Activated B cell treated with CpG ODN at 0.5 μM for 24 hours (primary cell): ENCODE measurements at regions not wholly inside any gene's neighbourhood (a gene's known extent, or its start where the extent isn't known, plus 50 kb on each side); places are given as distances from the start of the nearest gene placed in this dataset.

Experiments
- ATAC-seq: fragments of 200-7000 bp; cut with Tn5 transposase; one replicate; pipeline ENCODE4 v1.10.0; 2021; ENCODE audit warnings: low read depth, mild to moderate bottlenecking, moderate library complexity
- CTCF ChIA-PET: fragments of 350-600 bp; sonication (Branson Sonifier 250); formaldehyde crosslinking; loops from one replicate; lab custom pipeline; 2021; ENCODE audit warnings: antibody characterized with exemption; lab: Charles Lee
- POLR2A ChIA-PET: fragments of 350-600 bp; sonication (Branson Sonifier 250); formaldehyde crosslinking; loops from one replicate; lab custom pipeline; 2021; ENCODE audit warnings: antibody characterized with exemption; lab: Charles Lee
- DNase-seq: peaks from one replicate; pipeline ENCODE4 v3.0.0; 2022
- H3K27ac Mint-ChIP-seq: one replicate; pipeline ENCODE4 v1.8.0; 2020; ENCODE audit warnings: mixed read lengths
- H3K27me3 Mint-ChIP-seq: one replicate; pipeline ENCODE4 v1.8.0; 2021; ENCODE audit warnings: mixed read lengths
- H3K36me3 Mint-ChIP-seq: one replicate; pipeline ENCODE4 v1.8.0; 2021; ENCODE audit warnings: low read depth, mixed read lengths
- H3K4me1 Mint-ChIP-seq: one replicate; pipeline ENCODE4 v1.8.0; 2021; ENCODE audit warnings: mixed read lengths
- H3K4me3 Mint-ChIP-seq: one replicate; pipeline ENCODE4 v1.8.0; 2020; ENCODE audit warnings: mild to moderate bottlenecking, mixed read lengths
- H3K9me3 Mint-ChIP-seq: one replicate; pipeline ENCODE4 v1.8.0; 2020; ENCODE audit warnings: mixed read lengths
- CTCF ChIP-seq: fragments of 200-600 bp; IDR thresholded peaks from one replicate; pipeline ENCODE4 v1.8.0; 2022; ENCODE audit warnings: antibody characterized with exemption, mild to moderate bottlenecking
- intact Hi-C: fragments of 100-400 bp; cut with micrococcal nuclease; formaldehyde crosslinking; loops from one replicate; pipeline ENCODE4 v1.15.1; 2024

- POLR2A ChIA-PET = no interaction called here
- CTCF ChIA-PET = no interaction called here
- intact Hi-C loops = no loop called here
- Mint-ChIP-seq H3K36me3 (no peaks in the 10 kb centered on the region), H3K9me3 (peaks cover 3% of the 10 kb centered on the region), H3K4me1 (peaks cover 11% of the 10 kb centered on the region), H3K27me3 (no peaks in the 10 kb centered on the region), H3K4me3 (no peak overlapping the region), H3K27ac (no peak overlapping the region)
- no peak for ATAC-seq
- TF ChIP-seq CTCF = no peak
- no peak for DNase-seq
These were observed 207.1 kb upstream of the MEF2C start for GRCh38 chr5:89090037-89090436.

GRCh38 chr5:89087551-89088318 lies 204.8 kb upstream of the MEF2C start:
- no peaks in the 10 kb centered on the region for H3K36me3 Mint-ChIP-seq
- POLR2A ChIA-PET = no interaction called here

GRCh38 chr5:89087128-89087527 lies 204.1 kb upstream of the MEF2C start:
- no peak overlapping the region for H3K4me3 Mint-ChIP-seq
- no peaks in the 10 kb centered on the region for H3K9me3 Mint-ChIP-seq
- DNase-seq (no peak), ATAC-seq (no peak)
- H3K27ac Mint-ChIP-seq = no peak overlapping the region
- TF ChIP-seq CTCF = no peak
- CTCF ChIA-PET = no interaction called here
- intact Hi-C loops = no loop called here
- peaks cover 14% of the 10 kb centered on the region for H3K4me1 Mint-ChIP-seq
- H3K27me3 Mint-ChIP-seq = no peaks in the 10 kb centered on the region
- POLR2A ChIA-PET = no interaction called here
- H3K36me3 Mint-ChIP-seq = no peaks in the 10 kb centered on the region

More at GRCh38 chr5:89087551-89088318, 204.8 kb upstream of the MEF2C start:
- Mint-ChIP-seq H3K4me1 (peaks cover 13% of the 10 kb centered on the region), H3K27me3 (no peaks in the 10 kb centered on the region), H3K9me3 (peaks cover 3% of the 10 kb centered on the region), H3K27ac (no peak overlapping the region), H3K4me3 (no peak overlapping the region)
- ATAC-seq (no peak), DNase-seq (no peak)
- no peak for TF ChIP-seq CTCF
- intact Hi-C loops = no loop called here
- CTCF ChIA-PET = no interaction called here

GRCh38 chr5:89086390-89087086 lies 203.6 kb upstream of the MEF2C start:
- no peak overlapping the region for H3K27ac Mint-ChIP-seq
- intact Hi-C loops = no loop called here
- DNase-seq = no peak
- no peaks in the 10 kb centered on the region for H3K36me3 Mint-ChIP-seq
- H3K4me3 Mint-ChIP-seq = no peak overlapping the region
- no peaks in the 10 kb centered on the region for H3K27me3 Mint-ChIP-seq
- no peak for TF ChIP-seq CTCF
- CTCF ChIA-PET = no interaction called here
- H3K9me3 Mint-ChIP-seq = no peaks in the 10 kb centered on the region
- H3K4me1 Mint-ChIP-seq = peaks cover 16% of the 10 kb centered on the region
- ATAC-seq = no peak
- POLR2A ChIA-PET = no interaction called here

- intact Hi-C loops = no loop called here
- no peak for DNase-seq
- no peak for ATAC-seq
- TF ChIP-seq CTCF = no peak
- ChIA-PET CTCF (no interaction called here), POLR2A (interaction anchor here (1.4 kb wide), 1 partner anchor 11 kb away, joined by 3 read pairs; no protein-coding TSS in a partner anchor)
- Mint-ChIP-seq H3K4me1 (peaks cover 31% of the 10 kb centered on the region), H3K4me3 (no peak overlapping the region), H3K9me3 (no peaks in the 10 kb centered on the region), H3K36me3 (no peaks in the 10 kb centered on the region), H3K27me3 (no peaks in the 10 kb centered on the region), H3K27ac (no peak overlapping the region)
These were observed 200.8 kb upstream of the MEF2C start for GRCh38 chr5:89083791-89084190.
